Urinary bladder (tissue), 4 donors: ENCODE measurements at regions not wholly inside any gene's neighbourhood (a gene's known extent, or its start where the extent isn't known, plus 50 kb on each side); places are given as distances from the start of the nearest gene placed in this dataset. TPM values are rescaled to one million over a fixed set of nuclear protein-coding genes. Genes with fewer than 3 reads are reported as not detected.

Experiments used
- DNase-seq: peaks from one replicate; pipeline ENCODE4 v3.0.0-alpha.2; 2015; ENCODE audit errors: extremely low spot score
- H3K27ac ChIP-seq: one replicate; pipeline ENCODE4 v1.5.1; 2013; ENCODE audit warnings: low read depth, mild to moderate bottlenecking, moderate library complexity
- H3K36me3 ChIP-seq: one replicate; pipeline ENCODE4 v1.6.1; 2013; ENCODE audit warnings: mild to moderate bottlenecking, moderate library complexity; ENCODE audit not compliant: insufficient read depth
- H3K4me1 ChIP-seq: one replicate; pipeline ENCODE4 v1.6.1; 2013; ENCODE audit warnings: mild to moderate bottlenecking, moderate library complexity; ENCODE audit not compliant: insufficient read depth
- H3K4me3 ChIP-seq: one replicate; pipeline ENCODE4 v1.5.1; 2013; ENCODE audit warnings: low read depth, low read length
- WGBS: extraction: QIAGEN DNeasy Blood & Tissue Kit; methylation state at CpG from one replicate; pipeline ENCODE4 v1.1.7; 2013; 5-methylcytosine and 5-hydroxymethylcytosine counted together
- small RNA-seq: library from RNA; depleted of rRNA; stranded (forward); fragments of <200 nt; gene quantifications from one replicate; pipeline ENCODE3, GENCODE V24; 2014
- donor health status: healthy with polysubstance abuse.
- donor health status: healthy.

DNA sequence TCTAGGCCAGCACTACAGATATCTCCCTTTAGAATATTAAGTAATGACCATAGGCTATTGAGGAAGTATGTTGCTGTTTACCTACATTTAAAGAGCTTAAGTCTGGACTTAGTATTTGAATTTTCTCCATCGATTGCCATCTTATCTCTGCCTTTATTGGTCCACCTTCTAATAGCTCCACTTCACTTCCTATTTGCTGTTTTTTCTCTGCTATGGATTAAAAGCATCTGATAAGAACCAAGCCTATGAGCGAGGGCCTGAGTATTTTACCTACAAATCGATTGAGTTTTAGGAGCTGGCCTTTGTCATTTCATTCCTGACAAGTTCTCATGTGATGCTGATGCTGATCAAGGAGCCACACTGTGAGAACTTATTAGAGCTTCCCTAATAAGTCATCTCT, 52.6 kb upstream of the AKAP13 start:
- Histone ChIP-seq H3K36me3 (no peaks in the 10 kb centered on the region), H3K27ac (no peak overlapping the region), H3K4me1 (no peaks in the 10 kb centered on the region), H3K4me3 (no peak overlapping the region)
- WGBS: 71% methylated on average over 3 of the region's 3 CpGs
- DNase-seq: no peak

DNA sequence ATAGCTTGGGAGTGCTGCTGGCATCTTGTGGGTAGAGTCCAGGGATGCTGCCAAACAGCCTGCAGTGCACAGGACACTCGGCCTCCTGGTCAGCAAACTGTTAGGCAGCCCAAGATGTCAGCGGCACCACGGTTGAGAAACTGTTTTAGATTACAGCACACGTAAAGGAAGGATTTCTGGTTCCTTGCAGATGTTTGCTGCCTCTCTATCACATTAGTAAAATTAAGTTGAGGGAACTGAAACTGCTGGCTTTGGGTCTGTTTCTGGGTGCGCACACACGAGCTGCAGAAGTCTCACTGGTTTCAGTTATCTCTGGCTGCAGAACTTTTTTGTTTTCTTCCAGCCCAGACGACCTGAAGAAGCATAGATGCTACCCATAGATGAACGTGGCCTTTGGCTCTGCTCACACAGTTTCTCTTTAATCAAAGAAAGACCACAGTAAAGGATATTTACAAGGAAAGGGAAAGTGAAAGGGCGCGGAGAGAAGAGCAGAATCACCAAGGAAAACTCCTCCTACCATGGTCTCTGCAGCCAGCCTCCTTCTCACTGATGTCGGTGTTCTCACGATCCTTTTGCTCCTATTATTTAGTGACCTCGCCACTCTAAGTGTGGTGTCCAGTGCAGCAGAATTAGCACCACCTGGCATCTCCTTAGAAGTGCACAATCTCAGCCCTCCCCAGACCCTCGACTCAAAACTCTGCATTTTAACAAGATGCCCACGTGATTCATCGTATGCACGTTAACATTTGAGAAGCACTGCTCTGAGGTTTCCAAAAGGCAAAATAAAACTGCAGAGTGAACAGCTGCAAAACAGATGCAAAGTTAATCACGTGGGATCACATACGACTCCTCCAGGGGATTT, 50.6 kb upstream of the AKAP13 start:
- 15% methylated on average over 19 of the region's 19 CpGs for WGBS
- Histone ChIP-seq H3K36me3 (no peaks in the 10 kb centered on the region), H3K4me1 (peaks cover 2% of the 10 kb centered on the region), H3K27ac (peak overlapping the region; percentile 69), H3K4me3 (peak overlapping the region; percentile 38)
- DNase-seq: peak; percentile 43

Small RNA genes in the stretch of these regions (small RNA-seq; reads per million reads assigned to genes)
- not detected for gene RN7SL428P
